VCaP (cell line): ENCODE measurements at regions not wholly inside any gene's neighbourhood (a gene's known extent, or its start where the extent isn't known, plus 50 kb on each side); places are given as distances from the start of the nearest gene placed in this dataset.

Source experiments
- H3K27ac ChIP-seq: fragments of 450-650 bp; 2 replicates; pipeline ENCODE4 v1.5.1; 2017
- CTCF ChIP-seq: fragments of 450-650 bp; conservative IDR thresholded peaks from 2 replicates; pipeline ENCODE4 v1.5.1; 2017; ENCODE audit warnings: mild to moderate bottlenecking, moderate library complexity

GRCh38 chr7:47040795-47041347 lies 541.0 kb downstream of the TNS3 start:
- no peak for TF ChIP-seq CTCF
- no peak overlapping the region for H3K27ac ChIP-seq

- no peak overlapping the region for H3K27ac ChIP-seq
- TF ChIP-seq CTCF: no peak
Measured at GRCh38 chr7:47039904-47040303, 542.0 kb downstream of the TNS3 start.

- no peak for TF ChIP-seq CTCF
- no peak overlapping the region for H3K27ac ChIP-seq
Measured at GRCh38 chr7:47039089-47039648, 542.7 kb downstream of the TNS3 start.

- no peak overlapping the region for H3K27ac ChIP-seq
Measured at GRCh38 chr7:47038621-47039020, 543.3 kb downstream of the TNS3 start.

GRCh38 chr7:47037607-47038006 lies 544.3 kb downstream of the TNS3 start:
- H3K27ac ChIP-seq: no peak overlapping the region
- TF ChIP-seq CTCF: no peak

More at GRCh38 chr7:47038621-47039020, 543.3 kb downstream of the TNS3 start:
- TF ChIP-seq CTCF: no peak

- TF ChIP-seq CTCF: no peak
- no peak overlapping the region for H3K27ac ChIP-seq
Measured at GRCh38 chr7:47036909-47037308, 545.0 kb downstream of the TNS3 start.

GRCh38 chr7:47035522-47035921 lies 546.4 kb downstream of the TNS3 start:
- no peak overlapping the region for H3K27ac ChIP-seq
- no peak for TF ChIP-seq CTCF
